Testis (tissue), 2 donors: ENCODE measurements at regions not wholly inside any gene's neighbourhood (a gene's known extent, or its start where the extent isn't known, plus 50 kb on each side); places are given as distances from the start of the nearest gene placed in this dataset.

Source experiments
- DNase-seq: peaks from one replicate; pipeline ENCODE4 v3.0.0-alpha.2; 2019
- H3K27ac ChIP-seq, 2 donors: fragments of 200-600 bp; sonication (generic); one replicate each; pipeline ENCODE4 v1.5.1; 2019
- H3K27me3 ChIP-seq: fragments of 200-600 bp; sonication (generic); one replicate; pipeline ENCODE4 v1.5.1; 2019
- H3K36me3 ChIP-seq: fragments of 200-600 bp; sonication (generic); one replicate; pipeline ENCODE4 v1.5.1; 2017; ENCODE audit warnings: low read depth; ENCODE audit errors: missing control alignments
- H3K4me1 ChIP-seq: fragments of 200-600 bp; sonication (generic); one replicate; pipeline ENCODE4 v1.5.1; 2019
- H3K4me3 ChIP-seq, 2 donors: fragments of 200-600 bp; sonication (generic); one replicate each; pipeline ENCODE4 v1.5.1; 2017 to 2019
- H3K9me3 ChIP-seq: fragments of 200-600 bp; sonication (generic); one replicate; pipeline ENCODE4 v1.5.1; 2017
- POLR2A ChIP-seq: fragments of 450-650 bp; IDR thresholded peaks from one replicate; pipeline ENCODE4 v1.6.1; 2017; ENCODE audit warnings: antibody characterized with exemption, mild to moderate bottlenecking, moderate library complexity
- WGBS, 2 donors: methylation state at CpG; one replicate each; pipeline ENCODE4 v1.1.5; 2018; 5-methylcytosine and 5-hydroxymethylcytosine counted together
- intact Hi-C: fragments of 100-400 bp; cut with DNase I; formaldehyde crosslinking; loops from one replicate; pipeline ENCODE4 v1.15.1; 2023; ENCODE audit warnings: low total_unique reads
- TF ChIP-seq, protein P1 (sequence below), 3 experiments: fragments of 450-650 bp in 2 of 3; fragments of 200-600 bp in 1 of 3; sonication (generic) in 1 of 3; IDR thresholded peaks; one replicate each; pipeline ENCODE4 v1.5.1; 2016 to 2019; ENCODE audit warnings: antibody characterized with exemption in 3 of 3, mild to moderate bottlenecking in 2 of 3, moderate library complexity in 1 of 3

DNA sequence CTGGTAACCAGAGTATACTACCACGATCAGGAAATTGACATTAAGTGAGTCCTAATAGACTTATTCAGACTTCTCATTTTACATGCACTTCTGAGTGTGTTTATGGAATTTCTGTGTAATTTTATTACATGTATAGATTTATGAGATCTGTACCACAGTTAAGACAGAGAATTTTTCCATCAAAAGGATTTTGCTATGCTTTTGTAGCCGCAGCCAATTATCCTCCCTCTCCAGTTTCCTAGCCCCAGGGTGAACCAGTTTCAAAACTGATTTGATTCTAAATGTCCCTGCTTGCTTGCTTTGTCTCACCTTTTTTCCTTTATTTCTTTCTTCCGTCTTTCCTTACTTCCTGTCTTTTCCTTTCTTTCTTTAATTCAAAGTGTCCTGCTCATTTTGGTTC, 661.2 kb upstream of the BCHE start:
- no peaks in the 10 kb centered on the region for H3K27me3 ChIP-seq
- no peaks in the 10 kb centered on the region for H3K36me3 ChIP-seq
- 74 to 86% methylated on average over 3 of the region's 3 CpGs for WGBS, 2 donors
- no peaks in the 10 kb centered on the region for H3K4me1 ChIP-seq
- H3K9me3 ChIP-seq, result no peaks in the 10 kb centered on the region
- H3K27ac ChIP-seq, result no peak overlapping the region
- H3K4me3 ChIP-seq, result no peak overlapping the region
- intact Hi-C loops, result no loop called here
- DNase-seq, result no peak
- no peak for TF ChIP-seq POLR2A
- TF ChIP-seq, protein P1, sequence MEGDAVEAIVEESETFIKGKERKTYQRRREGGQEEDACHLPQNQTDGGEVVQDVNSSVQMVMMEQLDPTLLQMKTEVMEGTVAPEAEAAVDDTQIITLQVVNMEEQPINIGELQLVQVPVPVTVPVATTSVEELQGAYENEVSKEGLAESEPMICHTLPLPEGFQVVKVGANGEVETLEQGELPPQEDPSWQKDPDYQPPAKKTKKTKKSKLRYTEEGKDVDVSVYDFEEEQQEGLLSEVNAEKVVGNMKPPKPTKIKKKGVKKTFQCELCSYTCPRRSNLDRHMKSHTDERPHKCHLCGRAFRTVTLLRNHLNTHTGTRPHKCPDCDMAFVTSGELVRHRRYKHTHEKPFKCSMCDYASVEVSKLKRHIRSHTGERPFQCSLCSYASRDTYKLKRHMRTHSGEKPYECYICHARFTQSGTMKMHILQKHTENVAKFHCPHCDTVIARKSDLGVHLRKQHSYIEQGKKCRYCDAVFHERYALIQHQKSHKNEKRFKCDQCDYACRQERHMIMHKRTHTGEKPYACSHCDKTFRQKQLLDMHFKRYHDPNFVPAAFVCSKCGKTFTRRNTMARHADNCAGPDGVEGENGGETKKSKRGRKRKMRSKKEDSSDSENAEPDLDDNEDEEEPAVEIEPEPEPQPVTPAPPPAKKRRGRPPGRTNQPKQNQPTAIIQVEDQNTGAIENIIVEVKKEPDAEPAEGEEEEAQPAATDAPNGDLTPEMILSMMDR (IDR thresholded peaks at IDR 0.05), result no peak

DNA sequence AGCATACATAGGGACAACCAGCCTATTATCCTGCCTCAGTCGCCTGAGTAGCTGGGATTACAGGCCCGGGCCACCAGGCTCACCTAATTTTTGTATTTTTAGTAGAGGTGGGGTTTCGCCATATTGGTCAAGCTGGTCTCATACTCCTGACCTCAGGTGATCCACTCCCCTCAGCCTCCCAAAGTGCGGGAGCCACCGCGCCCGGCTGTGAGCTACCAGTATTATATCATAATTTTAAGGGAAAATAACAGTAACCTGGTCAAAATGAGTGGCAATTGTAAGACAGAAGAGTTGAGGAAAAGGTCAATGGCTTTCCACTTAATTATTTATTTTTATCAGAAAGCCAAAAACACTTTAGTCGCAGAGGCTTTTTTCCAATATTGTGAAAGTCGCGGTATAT, 652.6 kb upstream of the BCHE start:
- Histone ChIP-seq H3K4me1 (no peaks in the 10 kb centered on the region), H3K9me3 (no peaks in the 10 kb centered on the region), H3K27me3 (no peaks in the 10 kb centered on the region), H3K36me3 (no peaks in the 10 kb centered on the region), H3K27ac (no peak overlapping the region), H3K4me3 (no peak overlapping the region)
- no peak for TF ChIP-seq POLR2A
- TF ChIP-seq, protein P1 (IDR thresholded peaks at IDR 0.05), result no peak
- WGBS, 2 donors, result 91 to 94% methylated on average over 10 of the region's 10 CpGs
- DNase-seq, result no peak
- intact Hi-C loops, result no loop called here

DNA sequence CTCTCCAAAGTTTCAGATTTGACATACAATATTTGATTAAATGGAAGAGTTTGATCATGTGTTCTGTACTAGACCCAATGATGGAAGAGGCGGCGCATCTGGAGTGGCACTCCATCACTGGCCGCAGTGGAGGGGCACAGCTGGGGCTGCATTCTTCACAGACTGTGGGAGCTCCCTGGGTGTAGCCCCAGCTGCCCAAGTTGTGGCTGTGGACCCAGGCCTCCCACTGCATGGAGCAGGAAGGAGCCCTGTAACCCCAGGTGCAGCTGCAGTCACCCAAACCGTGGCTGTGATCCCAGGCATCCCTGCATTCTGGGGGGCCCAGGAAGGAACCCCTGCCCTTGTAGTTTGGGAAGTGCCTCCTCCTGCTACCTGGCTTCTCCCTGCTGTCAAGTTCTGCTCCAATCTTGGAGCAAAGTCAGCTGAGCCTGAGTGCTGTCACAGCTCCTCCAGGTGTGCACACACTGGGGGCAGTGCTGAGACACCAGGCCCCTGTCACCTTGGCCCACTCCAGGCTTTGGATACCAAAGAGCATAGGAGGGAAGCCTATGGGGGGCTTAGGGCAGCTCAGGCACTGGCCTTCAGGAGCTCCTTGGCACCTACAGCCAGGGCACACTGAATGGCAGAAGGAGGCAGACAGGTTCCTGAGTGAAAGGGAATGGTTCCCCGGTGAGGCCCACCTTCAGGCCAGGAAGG, 651.9 kb upstream of the BCHE start:
- H3K4me3 ChIP-seq, result no peak overlapping the region

DNA sequence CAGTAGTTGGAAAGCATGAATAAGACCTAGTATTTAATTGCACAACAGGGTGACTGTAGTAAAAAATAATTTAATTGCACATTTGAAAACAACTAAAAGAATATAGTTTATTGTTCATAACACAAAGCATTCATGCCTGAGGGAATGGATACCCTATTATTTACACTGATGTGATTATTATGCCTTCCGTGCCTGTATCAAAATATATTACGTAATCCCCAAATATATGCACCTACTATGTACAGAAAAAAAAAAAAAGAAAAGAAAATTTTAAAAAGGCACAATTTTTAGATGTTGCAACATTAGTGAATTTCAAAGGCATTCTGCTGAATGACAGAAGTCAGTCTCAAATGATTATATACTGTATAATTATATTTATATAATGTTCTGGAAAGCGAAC, 647.2 kb upstream of the BCHE start:
- H3K27me3 ChIP-seq, result no peaks in the 10 kb centered on the region
- no peak overlapping the region for H3K4me3 ChIP-seq
- no peaks in the 10 kb centered on the region for H3K9me3 ChIP-seq
- H3K27ac ChIP-seq, result no peak overlapping the region
- WGBS, 2 donors, result 90 to 91% methylated on average over 3 of the region's 3 CpGs
- H3K36me3 ChIP-seq, result no peaks in the 10 kb centered on the region
- DNase-seq, result no peak
- TF ChIP-seq, protein P1 (IDR thresholded peaks at IDR 0.05), result no peak
- TF ChIP-seq POLR2A, result no peak
- intact Hi-C loops, result no loop called here
- H3K4me1 ChIP-seq, result no peaks in the 10 kb centered on the region

More for the DNA sequence above, 651.9 kb upstream of the BCHE start:
- Histone ChIP-seq H3K9me3 (no peaks in the 10 kb centered on the region), H3K36me3 (no peaks in the 10 kb centered on the region), H3K4me1 (no peaks in the 10 kb centered on the region), H3K27me3 (no peaks in the 10 kb centered on the region), H3K27ac (no peak overlapping the region)
- intact Hi-C loops, result no loop called here
- DNase-seq, result no peak
- no peak for TF ChIP-seq POLR2A
- TF ChIP-seq, protein P1 (IDR thresholded peaks at IDR 0.05), result no peak
- WGBS, 2 donors, result 94 to 97% methylated on average over 3 to 5 of the region's 5 CpGs

DNA sequence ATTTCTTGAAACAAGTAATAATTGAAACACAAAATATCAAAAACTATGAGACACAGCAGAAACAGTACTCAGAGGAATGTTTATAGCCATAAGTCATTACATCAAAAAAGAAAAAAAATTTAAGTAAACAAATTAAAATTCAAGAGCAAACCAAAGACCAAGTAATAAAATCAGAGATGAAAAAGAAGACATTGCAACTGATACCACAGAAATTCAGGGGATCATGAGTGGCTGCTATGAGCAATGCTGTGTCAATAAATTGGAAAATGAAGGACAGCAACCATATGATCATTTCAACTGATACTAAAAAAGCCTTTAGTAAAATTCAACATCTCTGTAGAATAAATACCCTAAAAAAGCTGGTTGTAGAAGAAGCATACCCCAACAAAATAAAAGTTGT, 644.1 kb upstream of the BCHE start:
- no peak for DNase-seq
- Histone ChIP-seq H3K4me3 (no peak overlapping the region), H3K4me1 (no peaks in the 10 kb centered on the region), H3K27ac (no peak overlapping the region), H3K9me3 (no peaks in the 10 kb centered on the region), H3K36me3 (no peaks in the 10 kb centered on the region), H3K27me3 (no peaks in the 10 kb centered on the region)
- TF ChIP-seq, protein P1 (IDR thresholded peaks at IDR 0.05), result no peak
- no peak for TF ChIP-seq POLR2A
- intact Hi-C loops, result no loop called here
